ENCODE measurements at regions not wholly inside any gene's neighbourhood (a gene's known extent, or its start where the extent isn't known, plus 50 kb on each side); places are given as distances from the start of the nearest gene placed in this dataset.

GRCh38 chr2:126796931-126797621 is 101.6 kb upstream of the TEX51 start:
- no peak for DNase-seq

GRCh38 chr2:126797622-126798275 is 100.9 kb upstream of the TEX51 start:
- DNase-seq: no peak

- no peak for DNase-seq
Measured at GRCh38 chr2:126798276-126799140, 100.2 kb upstream of the TEX51 start.

GRCh38 chr2:126799301-126799700 is 99.4 kb upstream of the TEX51 start:
- DNase-seq: no peak

DNA sequence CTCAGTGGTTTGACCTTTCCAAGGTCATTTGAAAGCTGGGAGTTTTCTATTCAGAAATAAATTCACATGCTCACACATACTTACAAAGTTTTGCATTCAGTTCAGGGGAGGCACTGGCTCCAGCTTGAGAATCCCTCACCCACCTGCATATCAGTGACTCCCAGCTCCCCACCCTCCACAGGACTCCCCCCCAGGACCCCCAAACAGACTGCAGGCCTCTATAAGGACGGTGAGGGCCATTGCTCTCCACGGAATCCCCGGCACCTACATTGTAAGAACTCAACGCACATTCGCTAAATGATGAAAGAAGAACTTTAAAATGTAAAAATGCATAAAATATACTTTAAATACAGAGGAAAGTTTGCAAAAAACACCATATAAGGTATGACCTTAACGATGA is 97.2 kb upstream of the TEX51 start:
- DNase-seq: no peak

DNA sequence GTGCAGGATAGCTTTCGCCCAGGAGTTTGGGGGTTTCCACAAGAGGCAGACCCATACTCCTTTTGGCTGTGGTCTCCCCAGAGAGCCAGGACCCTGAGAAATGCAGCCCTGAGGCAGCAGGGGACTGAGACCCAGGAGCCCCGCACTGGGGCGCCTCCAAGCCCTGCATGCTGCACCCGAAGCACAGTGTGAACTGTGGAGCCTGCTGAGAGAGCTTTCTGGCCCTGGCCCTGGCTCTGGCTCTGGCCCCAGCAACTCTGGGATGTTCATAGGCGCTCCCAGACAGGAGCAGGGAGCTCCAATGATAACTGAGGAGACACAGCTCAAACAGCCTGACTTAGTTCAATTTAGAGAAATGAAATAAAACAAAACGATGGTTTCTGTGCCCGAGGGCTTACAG is 96.4 kb upstream of the TEX51 start:
- DNase-seq: no peak

- DNase-seq: no peak
Measured at GRCh38 chr2:126802774-126803433, 95.8 kb upstream of the TEX51 start.

GRCh38 chr2:126803434-126803775 is 95.3 kb upstream of the TEX51 start:
- no peak for DNase-seq

- DNase-seq: no peak
Measured at GRCh38 chr2:126804347-126804746, 94.3 kb upstream of the TEX51 start.

- no peak for DNase-seq
Measured at GRCh38 chr2:126808929-126809328, 89.8 kb upstream of the TEX51 start.

DNA sequence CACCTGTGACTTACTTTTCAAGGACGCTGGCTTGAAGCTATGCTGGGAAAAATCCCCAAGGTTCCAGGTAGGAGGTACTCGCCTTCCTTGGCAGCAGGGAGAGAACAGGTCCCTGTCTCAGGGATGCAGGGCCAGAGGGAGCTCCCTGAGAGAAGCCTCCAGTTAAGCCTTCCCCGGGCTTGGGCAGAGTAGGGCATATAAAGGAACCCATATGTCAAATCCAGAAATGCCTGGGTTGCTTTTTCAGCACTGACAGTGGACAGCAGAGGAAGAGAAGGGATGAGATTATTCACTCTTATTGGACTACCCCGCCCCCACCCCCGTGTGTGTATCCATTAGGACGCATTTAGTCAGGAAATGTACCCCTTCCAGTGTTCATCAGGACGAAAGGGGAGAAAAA is 89.3 kb upstream of the TEX51 start:
- no peak for DNase-seq

- DNase-seq: no peak
Measured at GRCh38 chr2:126810001-126810400, 88.7 kb upstream of the TEX51 start.

GRCh38 chr2:126811101-126811500 is 87.6 kb upstream of the TEX51 start:
- no peak for DNase-seq

- no peak for DNase-seq
Measured at GRCh38 chr2:126817172-126817571, 81.5 kb upstream of the TEX51 start.

DNA sequence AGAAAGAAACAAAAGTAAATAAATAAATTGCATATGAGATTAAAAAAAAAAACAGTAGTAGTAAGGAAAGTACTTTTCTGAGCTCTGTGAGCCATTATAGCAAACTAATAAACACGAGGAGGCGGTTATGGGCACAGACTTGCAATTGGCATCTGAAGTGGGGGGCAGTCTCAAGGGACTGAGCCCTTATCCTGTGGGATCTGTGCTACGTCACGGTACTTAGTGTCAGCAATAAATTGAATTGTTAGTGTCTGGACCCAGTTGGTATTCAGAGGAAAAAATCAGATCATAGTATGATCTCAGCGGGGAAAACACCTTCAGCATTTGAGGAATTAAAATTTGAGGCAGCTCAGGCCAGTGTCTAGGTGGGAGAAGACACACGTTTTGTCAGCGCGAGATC is 76.6 kb upstream of the TEX51 start:
- DNase-seq: no peak

DNA sequence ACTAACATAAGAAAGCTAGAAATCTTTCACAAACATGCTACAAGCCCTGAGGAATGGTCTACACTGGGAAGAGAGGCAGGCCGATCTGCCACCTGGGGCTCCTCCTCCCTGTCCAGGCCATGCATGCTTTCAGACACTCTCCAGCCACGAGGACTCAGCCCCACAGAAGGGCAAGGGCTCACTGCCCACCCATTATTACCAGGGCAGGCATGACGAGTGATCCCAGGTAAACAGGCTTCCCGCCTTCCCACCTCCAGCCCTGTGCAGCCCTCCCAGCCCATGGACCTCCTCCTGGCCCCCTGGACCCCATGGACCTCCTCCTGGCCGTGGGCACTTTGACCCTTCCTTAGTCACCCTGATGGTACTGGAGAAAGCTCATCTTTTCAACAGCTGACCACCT is 75.8 kb upstream of the TEX51 start:
- no peak for DNase-seq

DNA sequence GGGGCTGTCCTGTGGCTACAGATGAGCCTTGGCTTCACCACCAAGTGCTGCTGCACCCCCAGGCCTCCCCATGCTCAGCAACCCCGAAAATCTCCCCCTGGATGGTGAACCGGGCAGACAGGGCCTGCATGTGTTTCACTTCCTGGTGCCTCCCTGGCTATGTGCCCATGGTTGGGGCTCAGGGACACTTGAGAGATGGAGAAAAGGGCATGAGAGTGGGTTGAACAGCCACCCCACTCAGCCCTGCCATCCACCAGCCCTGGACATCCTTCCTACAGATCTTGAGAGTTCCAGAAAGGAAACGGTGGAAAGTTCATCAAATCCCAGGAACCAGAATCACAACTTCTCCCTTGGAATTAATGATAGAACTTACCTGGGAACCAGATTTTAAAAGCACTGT is 74.7 kb upstream of the TEX51 start:
- no peak for DNase-seq

DNA sequence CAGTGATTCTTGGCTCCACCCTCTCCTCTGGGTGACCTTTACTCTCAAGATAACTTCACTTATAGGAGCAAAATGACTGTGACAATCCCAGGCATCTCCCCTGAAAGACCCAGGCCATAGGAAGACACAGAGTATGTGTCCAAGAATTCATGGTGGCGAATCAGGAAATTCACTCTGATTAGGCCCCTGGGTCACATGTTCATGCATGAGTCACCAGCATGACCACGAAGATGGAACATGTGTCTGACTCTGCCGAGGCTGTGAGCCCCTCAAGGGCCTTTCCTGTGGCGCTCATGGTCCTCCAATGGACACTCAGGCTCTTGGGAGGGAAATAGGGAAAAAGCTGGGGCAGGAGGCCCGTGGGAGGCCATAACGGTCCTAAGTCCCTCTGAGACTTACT is 74.0 kb upstream of the TEX51 start:
- DNase-seq: no peak

DNA sequence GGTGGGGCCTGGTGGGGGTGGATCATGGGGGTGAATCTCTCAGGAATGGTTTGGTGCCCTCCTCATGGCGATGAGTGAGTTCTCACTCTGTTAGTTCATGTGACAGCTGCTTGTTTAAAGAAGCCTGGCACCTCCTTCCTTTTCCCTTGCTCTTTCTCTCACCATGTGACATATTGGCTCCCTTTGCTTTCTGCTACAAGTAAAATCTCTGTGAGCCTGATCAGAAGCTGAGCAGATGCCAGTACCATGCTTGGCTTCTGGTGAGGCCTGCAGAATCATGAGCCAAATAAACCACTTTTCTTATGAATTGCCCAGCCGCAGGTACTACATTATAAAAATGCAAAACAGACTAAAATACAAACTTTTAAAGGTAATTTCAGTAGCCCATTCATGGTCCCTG is 73.4 kb upstream of the TEX51 start:
- no peak for DNase-seq

DNA sequence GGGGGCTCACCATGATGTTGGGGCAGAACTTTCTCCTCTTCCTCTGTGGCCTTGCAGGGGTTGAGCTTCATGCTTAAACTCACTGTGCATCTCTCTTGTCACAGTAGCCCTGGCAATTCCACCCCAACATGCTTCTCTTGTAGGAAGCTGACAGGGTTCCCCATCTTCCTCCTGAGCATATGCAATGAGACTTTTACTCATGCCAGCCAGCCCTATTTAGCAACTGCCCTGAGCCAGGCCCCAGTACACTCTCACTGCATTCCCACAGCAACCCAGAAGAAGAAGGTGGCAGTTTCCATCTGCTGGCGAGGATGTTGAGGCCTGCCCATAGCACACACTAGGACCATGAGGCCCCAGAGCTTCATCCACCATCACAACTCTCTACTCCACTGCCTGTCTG is 72.2 kb upstream of the TEX51 start:
- DNase-seq: no peak

DNA sequence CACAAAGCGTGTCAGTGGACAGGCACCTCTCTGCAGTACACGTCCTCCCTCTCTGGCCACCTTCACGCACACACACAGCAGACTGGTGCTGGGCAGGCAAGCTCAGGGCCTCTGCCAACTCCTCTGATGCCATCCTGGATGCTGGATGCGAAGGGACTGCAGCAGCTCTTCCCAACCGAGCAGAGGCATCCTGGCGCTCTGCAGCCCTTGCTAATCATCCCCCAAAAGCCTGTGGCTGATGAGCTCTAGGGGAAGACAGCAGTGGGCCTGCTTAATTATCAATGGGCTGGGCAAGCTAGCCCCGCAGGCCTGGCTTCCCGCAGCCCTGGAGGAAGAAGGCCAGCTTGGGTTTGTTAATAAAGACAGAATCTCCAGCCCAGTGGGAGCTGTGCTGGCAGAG is 71.3 kb upstream of the TEX51 start:
- DNase-seq: no peak

GRCh38 chr2:126828051-126828450 is 70.6 kb upstream of the TEX51 start:
- no peak for DNase-seq

- DNase-seq: no peak
Measured at GRCh38 chr2:126828491-126828890, 70.2 kb upstream of the TEX51 start.
